ENCODE measurements at regions not wholly inside any gene's neighbourhood (a gene's known extent, or its start where the extent isn't known, plus 50 kb on each side); places are given as distances from the start of the nearest gene placed in this dataset.

GRCh38 chr7:26449175-26450165 lies 157.8 kb downstream of the SNX10 start:
- Histone ChIP-seq H3K4me1 (ENCODE audit: low read depth) (no peaks in the 10 kb centered on the region), H3K36me3 (ENCODE audit: low read depth) (no peaks in the 10 kb centered on the region), H3K4me3 (no peak overlapping the region), H3K9me3 (no peaks in the 10 kb centered on the region)
- DNase-seq (no peak), ATAC-seq (no peak)
- intact Hi-C loops (cut with DNase I, micrococcal nuclease), result no loop called here
- TF ChIP-seq CTCF (IDR thresholded peaks at IDR 0.05), result no peak

GRCh38 chr7:26451997-26452396 lies 160.3 kb downstream of the SNX10 start:
- DNase-seq (no peak), ATAC-seq (no peak)
- intact Hi-C loops (cut with DNase I, micrococcal nuclease), result no loop called here
- H3K36me3 ChIP-seq (ENCODE audit: low read depth), result no peaks in the 10 kb centered on the region
- H3K4me1 ChIP-seq (ENCODE audit: low read depth), result no peaks in the 10 kb centered on the region
- no peak overlapping the region for H3K4me3 ChIP-seq
- H3K9me3 ChIP-seq, result no peaks in the 10 kb centered on the region
- TF ChIP-seq CTCF (IDR thresholded peaks at IDR 0.05), result no peak

- Histone ChIP-seq H3K4me1 (ENCODE audit: low read depth) (no peaks in the 10 kb centered on the region), H3K4me3 (no peak overlapping the region), H3K36me3 (ENCODE audit: low read depth) (no peaks in the 10 kb centered on the region), H3K9me3 (no peaks in the 10 kb centered on the region)
- intact Hi-C loops (cut with DNase I, micrococcal nuclease), result no loop called here
- ATAC-seq (no peak), DNase-seq (no peak)
- TF ChIP-seq CTCF (IDR thresholded peaks at IDR 0.05), result no peak
Measured at GRCh38 chr7:26454180-26454579, 162.5 kb downstream of the SNX10 start.

GRCh38 chr7:26457696-26458327 lies 166.2 kb downstream of the SNX10 start:
- intact Hi-C loops (cut with DNase I, micrococcal nuclease), result no loop called here
- TF ChIP-seq CTCF (IDR thresholded peaks at IDR 0.05), result no peak
- H3K4me1 ChIP-seq (ENCODE audit: low read depth), result no peaks in the 10 kb centered on the region
- no peak overlapping the region for H3K4me3 ChIP-seq
- ATAC-seq (no peak), DNase-seq (no peak)
- H3K36me3 ChIP-seq (ENCODE audit: low read depth), result no peaks in the 10 kb centered on the region
- no peaks in the 10 kb centered on the region for H3K9me3 ChIP-seq

- Histone ChIP-seq H3K4me1 (ENCODE audit: low read depth) (no peaks in the 10 kb centered on the region), H3K9me3 (no peaks in the 10 kb centered on the region), H3K36me3 (ENCODE audit: low read depth) (no peaks in the 10 kb centered on the region), H3K4me3 (no peak overlapping the region)
- DNase-seq (no peak), ATAC-seq (no peak)
- no peak for TF ChIP-seq CTCF (IDR thresholded peaks at IDR 0.05)
- intact Hi-C loops (cut with DNase I, micrococcal nuclease), result no loop called here
Measured at GRCh38 chr7:26458466-26459145, 166.9 kb downstream of the SNX10 start.
